ENCODE measurements at regions not wholly inside any gene's neighbourhood (a gene's known extent, or its start where the extent isn't known, plus 50 kb on each side); places are given as distances from the start of the nearest gene placed in this dataset.

GRCh38 chr11:31895926-31896325 lies 84.8 kb upstream of the PAX6 start:
- DNase-seq: no peak

DNA sequence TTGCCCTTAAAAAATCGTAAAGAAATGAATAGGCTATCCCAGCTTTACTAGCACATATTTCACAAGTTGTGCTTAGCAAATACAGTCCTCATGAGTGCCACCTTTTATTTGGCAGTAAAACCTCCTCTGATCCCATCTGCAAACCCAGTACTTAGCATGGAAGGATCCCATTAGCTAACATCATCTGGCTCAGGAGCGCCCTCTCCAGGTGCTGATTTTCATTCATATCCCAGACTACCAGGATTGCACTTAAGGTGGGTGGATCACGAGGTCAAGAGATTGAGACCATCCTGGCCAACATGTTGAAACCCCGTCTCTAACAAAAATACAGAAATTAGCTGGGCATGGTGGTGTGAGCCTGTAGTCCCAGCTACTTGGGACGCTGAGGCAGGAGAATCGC lies 76.1 kb upstream of the PAX6 start:
- no peak for DNase-seq

DNA sequence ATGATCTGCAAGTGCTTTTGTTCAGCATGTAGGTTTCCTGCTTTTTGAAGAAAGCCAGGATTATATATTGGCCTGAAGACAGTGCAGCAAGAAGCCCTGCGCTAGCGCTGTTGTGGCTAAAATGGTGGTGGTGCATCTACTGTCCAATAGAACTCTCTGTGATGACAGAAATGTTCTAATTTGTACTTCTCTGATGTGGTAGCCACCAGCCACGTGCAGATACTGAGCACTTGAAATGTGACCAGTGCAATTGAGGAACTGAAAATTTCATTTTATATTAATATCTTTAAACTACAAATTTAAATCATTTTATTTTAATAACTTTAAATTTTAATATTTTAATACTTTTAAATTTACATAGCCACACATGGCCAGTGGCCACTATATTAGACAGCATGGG lies 73.0 kb upstream of the PAX6 start:
- DNase-seq: no peak

DNA sequence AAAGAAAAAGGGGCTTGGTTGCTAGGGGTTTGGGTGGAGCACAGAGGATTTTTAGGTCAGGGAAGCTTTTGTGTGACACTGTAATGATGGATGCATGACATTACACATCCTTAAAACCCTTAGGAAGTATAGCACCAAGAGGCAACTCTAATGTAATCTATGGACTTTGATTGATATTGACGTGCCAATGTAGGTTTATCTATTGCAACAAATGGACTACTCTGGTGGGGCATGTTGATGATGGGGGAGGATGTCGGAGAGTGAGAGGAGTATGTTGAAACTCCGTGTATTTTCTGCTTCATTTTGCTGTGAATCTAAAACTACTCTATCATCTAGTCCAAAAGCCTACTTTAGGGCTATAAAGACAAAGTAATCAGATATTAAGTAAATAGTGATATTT lies 72.3 kb upstream of the PAX6 start:
- DNase-seq: no peak

GRCh38 chr11:31882951-31883392 lies 71.8 kb upstream of the PAX6 start:
- DNase-seq: no peak

- no peak for DNase-seq
Observed at GRCh38 chr11:31881825-31882224, 70.7 kb upstream of the PAX6 start.

GRCh38 chr11:31879681-31880080 lies 68.6 kb upstream of the PAX6 start:
- DNase-seq: no peak

DNA sequence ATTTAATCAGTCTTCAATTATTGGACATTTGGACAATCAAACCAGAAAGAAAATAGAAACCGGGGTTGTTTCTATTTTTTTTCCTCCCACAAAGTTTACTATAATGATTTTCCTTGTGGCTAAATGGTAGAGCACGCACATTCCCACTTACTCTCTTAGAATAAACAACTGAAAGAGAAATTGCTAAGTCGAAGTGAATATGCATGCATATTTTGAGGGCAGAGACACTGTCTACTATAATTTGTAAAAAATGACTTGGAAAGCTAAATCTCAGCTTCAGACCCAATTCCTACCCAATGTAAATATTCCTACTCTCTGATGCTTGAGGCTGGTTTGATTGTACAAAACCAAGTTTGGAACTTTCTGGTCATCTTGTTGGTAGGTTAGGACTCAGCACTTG lies 66.7 kb upstream of the PAX6 start:
- DNase-seq: no peak

DNA sequence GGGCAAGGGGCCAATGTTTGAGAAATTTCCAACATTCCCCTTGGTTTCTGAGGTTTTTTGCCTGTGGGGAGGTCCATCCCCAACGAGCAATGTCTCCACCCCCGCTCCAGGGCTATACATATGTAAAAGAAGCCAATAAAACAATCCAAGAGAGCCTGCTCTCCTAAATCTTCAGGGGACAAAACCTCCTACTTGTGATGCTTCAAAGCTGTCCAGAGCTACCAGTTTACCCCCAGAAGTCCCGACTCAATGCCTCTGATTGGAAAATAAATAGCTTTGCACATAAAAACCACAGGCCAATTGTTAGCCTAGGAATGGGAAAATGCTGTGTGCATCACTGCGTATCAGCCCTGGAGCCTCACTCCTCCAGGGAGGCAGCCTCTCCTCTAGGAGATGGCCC lies 66.0 kb upstream of the PAX6 start:
- no peak for DNase-seq

GRCh38 chr11:31875866-31876560 lies 64.9 kb upstream of the PAX6 start:
- DNase-seq: no peak

DNA sequence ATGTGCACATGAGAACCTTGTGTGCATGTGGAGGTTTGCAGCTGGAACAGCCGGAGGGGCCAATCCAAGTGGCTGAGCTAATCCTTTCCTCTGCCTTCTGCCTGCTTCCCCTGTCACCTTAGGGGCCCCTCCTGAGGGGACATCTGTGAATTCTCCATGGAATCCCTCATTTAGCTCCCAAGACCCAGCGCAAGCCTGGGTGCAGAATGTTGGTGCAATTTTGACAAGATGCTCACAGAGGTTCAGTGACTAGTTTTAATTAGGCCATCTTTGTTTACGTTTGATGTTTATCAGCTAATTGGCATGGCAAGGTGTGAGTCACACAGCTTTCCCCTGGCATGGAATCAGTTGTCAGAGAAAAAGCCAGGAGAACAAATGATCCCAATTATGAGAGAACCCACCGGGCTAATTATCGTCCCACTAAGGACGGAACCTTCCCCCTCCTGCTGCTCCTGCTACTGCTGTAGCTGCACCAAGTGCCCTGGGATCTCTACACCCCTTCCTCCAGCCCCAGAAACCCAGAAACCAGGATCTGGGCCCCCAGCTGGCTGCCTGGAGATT lies 63.6 kb upstream of the PAX6 start:
- no peak for DNase-seq

DNA sequence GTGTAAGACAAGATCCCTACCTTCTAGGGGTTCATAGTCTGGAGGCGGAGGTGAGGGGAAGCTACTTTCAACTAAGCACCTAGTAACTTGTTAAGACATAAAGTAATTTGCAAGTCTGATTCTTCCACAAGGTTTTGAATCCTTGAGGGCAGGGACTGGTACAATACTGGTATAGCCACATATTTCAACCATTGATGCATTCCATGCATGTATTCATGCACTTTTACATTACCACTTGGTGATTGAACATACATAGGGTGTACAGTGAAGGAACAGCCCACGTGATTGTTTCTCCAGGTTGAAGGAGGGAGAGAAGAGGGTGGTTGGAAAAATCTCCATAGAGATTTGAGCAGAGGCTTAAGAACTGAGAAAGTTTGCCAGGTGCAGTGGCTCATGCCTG lies 62.0 kb upstream of the PAX6 start:
- no peak for DNase-seq

DNA sequence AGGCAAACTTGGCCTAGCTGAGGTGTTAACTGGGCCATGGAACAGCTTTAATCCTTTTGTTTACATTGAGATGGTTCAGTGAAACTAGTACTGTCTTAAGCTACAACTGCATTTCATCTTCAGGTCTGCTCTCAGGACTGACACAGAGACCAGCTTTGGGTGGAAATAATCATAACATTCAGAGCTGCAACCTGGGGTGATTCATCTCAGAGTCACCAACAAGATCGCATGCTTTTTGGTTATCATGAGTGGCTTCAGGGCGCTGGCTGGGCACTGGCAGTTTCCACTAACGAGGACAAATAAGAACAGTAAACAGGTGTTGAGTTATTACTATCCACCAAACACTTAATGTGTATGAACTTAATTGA lies 60.9 kb upstream of the PAX6 start:
- DNase-seq: no peak

GRCh38 chr11:31871310-31872075 lies 60.4 kb upstream of the PAX6 start:
- DNase-seq: no peak

DNA sequence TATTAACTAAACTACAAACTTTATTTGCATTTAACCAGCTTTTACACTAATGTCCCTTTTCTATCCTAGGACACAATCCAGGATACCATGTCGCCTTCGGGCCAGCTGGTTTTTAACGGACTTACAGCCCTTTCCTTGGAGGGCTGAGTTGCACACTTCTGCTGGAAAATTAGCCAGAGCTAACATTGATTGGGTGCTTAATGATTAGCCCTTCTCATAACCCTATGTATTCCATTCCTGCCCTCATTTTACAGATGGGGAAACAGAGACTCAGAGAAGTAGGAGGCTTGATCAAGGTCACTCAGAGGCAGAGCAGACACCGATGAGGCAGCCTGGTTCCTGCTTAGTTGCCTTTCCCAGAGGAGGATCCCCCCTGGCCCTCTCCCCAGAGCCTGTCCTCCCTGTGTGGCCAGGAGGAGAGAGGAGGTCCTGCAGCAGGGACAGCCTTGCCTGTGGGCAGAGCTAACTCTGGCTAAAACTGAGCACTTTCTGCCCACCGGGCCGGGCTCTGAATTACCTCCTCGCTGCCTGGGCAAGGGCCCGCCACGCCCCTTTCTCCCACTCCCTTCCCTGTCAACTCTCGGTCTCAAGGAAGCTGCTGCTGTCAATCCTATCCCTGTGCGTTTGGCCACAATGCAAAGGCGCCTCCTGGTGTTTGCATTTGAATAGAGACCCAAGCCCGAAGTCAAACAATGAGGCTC lies 59.6 kb upstream of the PAX6 start:
- DNase-seq: peak; percentile 61

DNA sequence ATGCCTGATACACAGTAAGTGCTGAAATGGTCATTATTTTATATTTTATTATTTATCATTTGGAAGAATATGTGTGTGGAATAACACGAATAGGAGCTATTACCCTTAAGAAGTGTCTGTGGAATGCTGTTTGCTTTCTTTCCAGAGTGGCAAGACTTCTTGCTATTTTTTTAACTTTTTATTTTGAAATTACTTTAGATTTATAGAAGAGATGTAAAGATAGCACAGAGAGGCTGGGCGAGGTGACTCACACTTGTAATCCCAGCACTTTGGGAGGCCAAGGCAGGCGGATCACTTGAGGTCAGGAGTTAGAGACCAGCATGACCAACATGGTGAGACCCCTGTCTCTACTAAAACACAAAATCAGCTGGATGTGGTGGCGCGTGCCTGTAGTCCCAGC lies 58.9 kb upstream of the PAX6 start:
- DNase-seq: no peak

DNA sequence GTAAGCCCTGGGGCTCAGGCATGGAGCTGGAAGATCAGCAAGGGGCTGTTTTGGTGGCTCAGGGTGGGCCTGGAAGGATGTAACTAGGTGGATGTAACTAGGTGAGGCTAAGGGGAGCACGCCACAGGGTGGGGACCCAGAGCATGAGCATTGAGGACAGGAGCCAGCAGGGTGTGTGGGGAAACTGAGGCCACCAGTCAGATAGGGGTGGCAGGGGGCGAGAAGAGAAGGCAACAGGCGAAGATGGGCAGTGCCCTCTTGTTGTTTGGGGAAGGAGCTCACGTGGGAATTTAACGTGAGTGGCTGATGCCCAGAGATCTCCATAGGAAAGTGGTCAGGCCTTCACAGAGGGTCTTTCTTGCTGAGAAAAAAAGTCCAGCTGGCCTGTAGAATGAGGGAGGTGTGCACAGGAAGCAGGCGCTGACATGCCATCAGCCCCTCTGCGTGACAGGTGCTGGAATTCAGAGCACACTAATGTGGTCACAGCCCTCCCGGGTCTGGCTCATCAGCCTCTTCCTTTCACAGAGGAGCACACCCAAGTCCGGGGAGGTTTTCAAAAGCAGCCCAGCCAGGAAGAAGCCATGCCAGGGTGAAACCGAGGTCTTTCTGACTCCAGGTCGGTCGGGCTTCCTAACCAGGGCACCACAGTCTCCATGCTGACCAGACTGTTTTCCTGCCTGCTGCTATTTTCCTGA lies 54.6 kb upstream of the PAX6 start:
- DNase-seq: no peak

DNA sequence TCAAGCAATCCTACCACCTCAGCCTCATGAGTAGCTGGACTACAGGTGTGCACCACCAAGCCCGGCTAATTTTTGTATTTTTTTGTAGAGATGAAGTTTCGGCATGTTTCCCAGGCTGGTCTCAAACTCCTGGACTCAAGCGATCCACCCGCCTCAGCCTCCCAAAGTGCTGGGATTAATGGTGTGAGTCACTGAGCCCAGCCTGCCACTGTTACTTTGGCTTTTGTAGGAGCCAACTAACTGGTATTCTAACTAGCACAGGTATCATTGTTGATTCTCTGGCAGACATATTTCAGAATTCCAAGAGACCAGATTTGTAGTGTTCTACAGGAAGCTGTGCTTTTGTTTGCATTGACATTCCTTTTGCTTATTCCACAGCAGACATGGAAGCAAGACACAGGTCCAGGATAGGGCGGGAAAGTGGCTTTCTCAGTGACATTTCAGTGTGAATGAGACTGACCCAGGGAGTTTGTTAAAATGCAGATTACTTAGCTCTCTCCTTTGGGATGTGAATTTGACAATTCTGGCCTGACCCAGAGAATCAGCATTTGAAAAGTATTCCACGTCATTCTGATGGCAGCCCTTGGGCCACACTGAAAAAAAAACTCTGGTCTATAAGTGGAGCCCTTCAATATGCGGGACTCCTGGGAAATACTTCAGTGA lies 52.2 kb upstream of the PAX6 start:
- no peak for DNase-seq

- no peak for DNase-seq
Observed at GRCh38 chr11:31861011-31861410, 49.9 kb upstream of the PAX6 start.

Data from NCI-H345 (cell line).